Glomerular visceral epithelial cell (primary cell): ENCODE measurements at regions not wholly inside any gene's neighbourhood (a gene's known extent, or its start where the extent isn't known, plus 50 kb on each side); places are given as distances from the start of the nearest gene placed in this dataset.

Source experiments
- DNase-seq: peaks from one replicate; pipeline ENCODE4 v3.0.0-alpha.2; 2016; ENCODE audit errors: extremely low spot score

DNA sequence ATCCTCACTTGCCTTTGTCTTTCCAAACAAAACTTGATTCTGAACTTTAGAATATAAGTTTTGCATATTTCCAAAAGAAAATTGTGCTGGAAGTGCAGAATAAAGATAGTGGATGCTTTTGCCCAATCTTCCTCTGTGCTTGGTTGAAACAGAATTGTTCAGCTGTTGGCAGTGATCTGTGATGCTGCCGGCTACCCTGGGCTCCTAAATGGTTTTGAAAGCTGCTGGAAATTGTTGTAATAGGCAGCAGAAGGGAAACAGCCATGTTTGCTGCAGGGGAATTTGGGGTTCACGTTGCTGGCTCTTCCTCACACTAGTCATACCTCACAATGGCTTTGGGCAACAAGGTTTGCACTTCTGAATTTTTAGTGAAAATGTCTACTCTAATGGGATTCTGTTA is 398.0 kb downstream of the RAPGEF2 start:
- no peak for DNase-seq

GRCh38 chr4:159503236-159504008 is 400.5 kb downstream of the RAPGEF2 start:
- DNase-seq = peak; percentile 11

GRCh38 chr4:159504684-159505083 is 401.8 kb downstream of the RAPGEF2 start:
- peak; percentile 62 for DNase-seq

- DNase-seq = peak; percentile 50
Observed at GRCh38 chr4:159505266-159505975, 402.5 kb downstream of the RAPGEF2 start.

- DNase-seq = no peak
Observed at GRCh38 chr4:159506801-159507517, 404.1 kb downstream of the RAPGEF2 start.

- peak; percentile 15 for DNase-seq
Observed at GRCh38 chr4:159508917-159509500, 406.1 kb downstream of the RAPGEF2 start.

DNA sequence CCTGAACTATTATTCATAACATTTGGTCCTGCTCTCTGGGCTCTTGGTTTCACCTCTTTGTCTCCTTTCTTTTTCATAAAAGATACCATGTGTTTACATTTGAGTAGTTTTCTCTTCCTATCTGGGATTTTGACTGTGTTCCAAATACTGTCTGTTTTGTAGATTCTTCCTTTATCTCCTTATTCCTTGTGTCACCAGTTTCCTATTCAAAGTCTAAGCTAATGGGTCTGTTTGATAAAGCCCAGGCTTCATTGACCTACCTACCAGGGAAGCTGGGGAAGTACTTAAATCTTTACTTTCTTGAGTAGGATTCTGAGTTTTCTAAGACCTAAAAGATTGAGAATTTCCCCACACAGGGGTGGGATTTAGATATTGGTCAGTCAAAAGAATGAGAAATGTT is 409.5 kb downstream of the RAPGEF2 start:
- DNase-seq = no peak

DNA sequence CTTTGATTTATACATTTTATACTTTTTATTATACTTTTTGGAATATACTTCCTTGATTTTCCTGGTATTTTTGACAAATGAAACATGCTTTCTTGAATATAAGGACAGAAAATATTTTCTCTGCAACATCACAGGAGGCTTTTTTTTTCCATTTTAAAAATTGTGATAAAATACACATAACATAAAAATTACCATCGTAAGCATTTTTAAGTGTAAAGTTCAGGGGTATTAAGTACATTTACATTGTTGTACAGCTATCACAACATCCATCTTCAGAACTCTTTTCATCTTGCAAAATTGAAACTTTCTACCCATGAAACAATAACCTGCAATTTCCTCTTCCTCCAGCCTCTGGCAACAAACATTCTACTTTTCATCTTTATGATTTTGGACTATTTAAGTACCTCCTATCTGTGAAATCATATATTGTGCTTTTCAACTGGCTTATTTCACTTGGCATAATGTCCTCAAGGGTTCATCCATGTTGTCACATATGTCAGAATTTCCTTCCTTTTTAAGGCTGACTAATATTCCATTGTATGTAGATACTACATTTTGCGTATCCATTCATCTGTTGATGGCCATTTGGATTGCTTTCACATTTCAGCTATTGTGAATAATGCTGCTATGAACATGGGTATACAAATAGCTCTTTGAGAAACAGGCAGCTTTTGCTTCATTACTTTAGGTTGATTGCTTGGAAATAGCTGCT is 412.6 kb downstream of the RAPGEF2 start:
- DNase-seq = no peak

DNA sequence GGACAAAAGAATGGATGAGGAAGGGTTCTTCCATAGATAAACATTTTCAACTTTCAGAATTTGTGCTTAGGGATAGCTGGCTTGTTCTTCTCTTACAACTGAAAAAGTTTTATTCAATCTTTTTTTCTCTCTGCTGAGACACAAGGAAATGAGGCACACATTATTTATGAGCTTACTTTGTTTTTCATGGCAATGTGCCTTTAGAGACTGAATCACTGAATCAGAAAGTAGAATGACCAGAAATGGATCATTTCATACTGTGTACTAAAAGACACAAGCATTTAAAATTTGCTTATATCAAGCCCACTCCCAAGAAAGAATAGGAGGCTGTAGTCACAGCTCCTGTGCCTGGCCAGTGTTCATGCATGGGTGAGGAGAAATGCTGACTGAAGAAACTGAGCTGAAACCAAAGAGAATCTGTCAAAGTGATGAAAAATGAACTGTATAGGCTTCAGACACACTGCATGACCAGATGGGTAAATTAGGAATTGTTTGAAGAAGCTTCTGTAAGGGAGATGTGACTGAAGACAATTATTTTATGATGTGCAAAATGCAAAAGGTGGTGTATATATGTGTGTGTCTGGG is 413.8 kb downstream of the RAPGEF2 start:
- DNase-seq = peak; percentile 15

GRCh38 chr4:159520074-159520473 is 417.2 kb downstream of the RAPGEF2 start:
- no peak for DNase-seq

GRCh38 chr4:159526172-159526571 is 423.3 kb downstream of the RAPGEF2 start:
- DNase-seq = no peak

DNA sequence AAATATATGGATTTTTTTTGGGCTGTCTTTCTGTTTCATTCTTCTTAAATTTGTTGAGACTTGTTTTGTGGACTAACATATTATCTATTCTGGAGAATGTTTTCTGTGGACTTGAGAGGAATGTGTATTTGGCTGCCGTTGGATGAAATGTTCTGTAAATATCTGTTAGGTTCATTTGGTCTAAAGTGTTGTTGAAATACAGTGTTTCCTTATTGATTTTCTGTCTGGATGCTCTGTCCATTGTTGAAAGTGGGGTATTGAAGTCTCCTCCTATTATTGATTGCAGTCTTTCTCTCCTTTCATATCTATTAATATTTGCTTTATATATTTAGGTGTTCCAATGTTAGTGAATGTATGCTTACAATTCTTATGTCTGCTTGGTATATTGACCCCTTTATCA is 431.8 kb downstream of the RAPGEF2 start:
- no peak for DNase-seq

GRCh38 chr4:159538556-159538955 is 435.7 kb downstream of the RAPGEF2 start:
- DNase-seq = no peak

DNA sequence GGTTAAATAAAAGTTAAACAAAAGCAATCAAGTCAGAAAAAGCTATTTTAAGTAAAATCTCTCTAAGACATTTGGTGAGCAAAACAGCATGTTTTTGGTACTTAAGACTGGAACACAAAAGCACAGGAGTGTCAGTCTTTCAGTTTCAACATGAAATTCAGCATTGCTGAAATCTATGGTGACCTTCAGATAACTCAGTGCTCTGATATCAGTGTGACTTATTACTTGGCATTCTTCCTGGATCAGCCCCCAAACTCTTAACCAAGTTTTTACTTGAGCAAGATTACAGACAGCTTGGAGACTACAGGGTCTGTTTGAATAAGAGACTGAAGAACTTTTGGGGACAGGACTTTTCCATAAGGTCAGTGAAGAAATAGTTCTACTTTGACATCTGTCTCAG is 437.2 kb downstream of the RAPGEF2 start:
- no peak for DNase-seq

DNA sequence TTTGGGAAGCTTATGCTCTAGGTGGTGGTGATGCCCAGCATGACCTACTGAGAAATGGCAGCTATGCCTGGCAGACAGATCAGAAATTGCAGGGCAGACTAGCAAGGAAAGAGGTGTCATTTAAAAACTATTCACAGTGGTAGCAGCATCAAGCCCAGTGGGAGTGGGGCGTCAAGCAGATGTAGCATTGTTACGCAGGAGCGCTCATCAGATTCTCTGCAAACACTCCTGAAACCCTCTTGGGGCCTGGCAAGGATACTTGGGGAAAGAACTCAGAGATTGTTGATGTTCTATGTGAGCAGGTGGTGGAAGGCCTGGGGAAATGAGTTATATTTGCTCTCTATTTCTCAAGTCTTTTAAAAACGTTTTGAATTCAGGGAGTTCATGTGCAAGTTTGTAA is 437.6 kb downstream of the RAPGEF2 start:
- DNase-seq = no peak

DNA sequence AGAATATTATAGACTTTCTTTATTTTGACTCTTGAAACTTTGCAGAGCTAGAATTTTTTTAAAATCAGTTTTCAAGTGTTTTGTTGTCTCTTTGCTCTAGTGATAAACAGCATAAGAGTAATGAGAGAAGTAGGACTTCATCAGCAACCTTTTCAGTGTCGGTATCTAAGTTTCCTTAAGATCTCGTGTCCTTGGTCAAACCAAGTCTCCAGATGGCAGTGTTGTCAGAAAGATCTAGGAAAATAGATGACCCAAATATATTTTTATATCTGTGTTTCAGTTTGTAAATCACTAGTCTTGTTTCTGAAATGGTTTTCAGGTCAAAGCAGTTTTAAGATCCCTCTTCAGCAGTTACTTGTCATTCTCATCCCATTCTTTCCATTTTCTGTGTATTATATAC is 438.3 kb downstream of the RAPGEF2 start:
- DNase-seq = no peak

DNA sequence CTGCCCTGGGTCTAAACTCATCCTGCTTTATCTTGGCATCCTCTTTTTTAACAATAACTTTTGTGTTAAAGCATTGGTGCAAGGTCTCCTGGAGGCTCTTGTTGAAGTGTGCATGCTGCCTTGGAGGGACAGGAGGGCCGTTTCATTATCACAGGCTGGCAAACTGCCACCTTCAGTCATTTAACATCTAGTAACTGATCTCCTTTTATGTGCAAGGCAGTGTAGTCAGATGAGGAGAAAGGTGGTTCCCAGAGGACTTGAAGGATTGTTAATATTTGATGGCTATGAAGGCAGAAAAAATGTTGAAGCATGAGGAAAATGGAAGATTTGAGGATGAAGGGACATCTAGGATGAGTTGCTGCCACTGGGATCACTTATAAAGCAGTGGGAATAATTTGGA is 439.4 kb downstream of the RAPGEF2 start:
- DNase-seq = no peak

- no peak for DNase-seq
Observed at GRCh38 chr4:159543831-159544230, 441.0 kb downstream of the RAPGEF2 start.

DNA sequence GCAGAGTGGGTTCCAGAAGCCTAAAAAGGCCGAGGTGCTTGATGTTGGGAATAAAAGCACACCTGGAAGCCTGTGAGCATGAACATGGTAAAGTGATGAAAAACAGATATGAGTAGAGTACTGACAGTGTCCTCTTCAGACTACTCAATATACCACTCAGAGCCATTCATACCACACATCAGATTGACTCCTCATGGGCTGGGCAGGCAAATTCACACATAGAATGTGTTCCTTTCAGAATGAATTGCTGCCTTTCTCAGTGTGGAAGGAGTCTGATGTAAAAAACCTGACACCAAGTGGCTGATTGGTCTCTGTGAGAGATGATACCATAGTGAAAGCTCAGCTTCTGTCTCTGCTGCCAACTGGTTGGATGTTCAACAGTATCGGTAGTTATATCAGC is 442.7 kb downstream of the RAPGEF2 start:
- DNase-seq = no peak

DNA sequence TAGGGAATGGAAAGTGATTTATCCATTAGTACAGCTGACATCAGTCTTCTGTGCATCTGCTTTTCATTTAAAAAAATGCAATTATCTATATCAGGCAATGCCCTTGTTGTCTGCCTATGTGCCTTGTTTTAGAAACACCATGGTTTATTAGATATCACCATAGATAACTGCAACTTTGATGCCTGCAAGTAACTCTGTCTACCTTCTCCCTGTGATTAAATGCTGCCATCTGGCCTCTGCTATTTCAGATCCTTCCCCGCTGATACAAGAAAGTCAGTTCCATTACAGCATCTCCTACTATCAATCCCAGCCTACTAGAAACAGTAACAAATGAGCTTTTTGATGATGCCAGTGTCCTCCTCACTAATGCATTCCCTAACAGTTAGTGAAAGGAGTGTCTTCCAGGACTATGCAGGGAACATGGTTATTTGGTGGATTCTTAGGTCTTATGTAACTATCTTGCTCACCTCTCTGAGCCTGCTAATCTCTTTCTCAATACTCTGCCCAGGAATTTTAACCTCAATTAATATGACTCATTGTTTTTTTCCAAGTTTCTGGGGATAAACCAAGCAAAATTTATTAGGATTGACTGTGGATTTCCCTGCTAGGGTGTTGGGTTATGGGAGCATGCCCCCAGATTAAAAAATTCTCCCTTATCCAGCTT is 444.9 kb downstream of the RAPGEF2 start:
- peak; percentile 38 for DNase-seq

- DNase-seq = peak; percentile 4
Observed at GRCh38 chr4:159549098-159549518, 446.2 kb downstream of the RAPGEF2 start.
